Thoracic aorta (tissue), 2 donors: ENCODE measurements at regions not wholly inside any gene's neighbourhood (a gene's known extent, or its start where the extent isn't known, plus 50 kb on each side); places are given as distances from the start of the nearest gene placed in this dataset.

Source experiments
- ATAC-seq: fragments of 150-250 bp; one replicate; pipeline ENCODE4 v1.8.0; 2017; ENCODE audit warnings: low read depth; ENCODE audit not compliant: insufficient number of reproducible peaks, low FRiP score
- DNase-seq: peaks from one replicate; pipeline ENCODE4 v3.0.0-alpha.2; 2020; ENCODE audit warnings: low spot score
- H3K27ac ChIP-seq, 2 donors: fragments of 200-600 bp; sonication (generic); 1 replicate in 1 of 2; 2 replicates in 1 of 2; pipeline ENCODE4 v1.5.1; 2016; ENCODE audit warnings: mild to moderate bottlenecking in 2 of 2, moderate library complexity in 2 of 2
- H3K27me3 ChIP-seq: fragments of 200-600 bp; sonication (generic); replicated peaks from 2 replicates; pipeline ENCODE4 v1.6.0; 2016; ENCODE audit warnings: mild to moderate bottlenecking; ENCODE audit not compliant: insufficient read depth
- H3K36me3 ChIP-seq: fragments of 200-600 bp; sonication (generic); one replicate; pipeline ENCODE4 v1.5.1; 2016
- H3K4me1 ChIP-seq, 2 donors: fragments of 200-600 bp; sonication (generic); 1 replicate in 1 of 2; 2 replicates in 1 of 2; pipeline versions ENCODE4 v1.5.1 to v1.6.0; 2016; ENCODE audit warnings: low read depth in 2 of 2, mild to moderate bottlenecking in 1 of 2; ENCODE audit not compliant: control insufficient read depth in 1 of 2
- H3K4me3 ChIP-seq: fragments of 200-600 bp; sonication (generic); 2 replicates; pipeline ENCODE4 v1.5.1; 2016; ENCODE audit warnings: mild to moderate bottlenecking
- H3K9me3 ChIP-seq: fragments of 200-600 bp; sonication (generic); 2 replicates; pipeline ENCODE4 v1.5.1; 2016
- TF ChIP-seq, protein P1 (sequence below): fragments of 200-600 bp; sonication (generic); IDR thresholded peaks from one replicate; pipeline ENCODE4 v1.5.1; 2019; ENCODE audit warnings: antibody characterized with exemption

GRCh38 chr7:25552998-25553397 is 324.7 kb upstream of the NPVF start:
- H3K4me1 ChIP-seq, result no peaks in the 10 kb centered on the region
- TF ChIP-seq, protein P1, sequence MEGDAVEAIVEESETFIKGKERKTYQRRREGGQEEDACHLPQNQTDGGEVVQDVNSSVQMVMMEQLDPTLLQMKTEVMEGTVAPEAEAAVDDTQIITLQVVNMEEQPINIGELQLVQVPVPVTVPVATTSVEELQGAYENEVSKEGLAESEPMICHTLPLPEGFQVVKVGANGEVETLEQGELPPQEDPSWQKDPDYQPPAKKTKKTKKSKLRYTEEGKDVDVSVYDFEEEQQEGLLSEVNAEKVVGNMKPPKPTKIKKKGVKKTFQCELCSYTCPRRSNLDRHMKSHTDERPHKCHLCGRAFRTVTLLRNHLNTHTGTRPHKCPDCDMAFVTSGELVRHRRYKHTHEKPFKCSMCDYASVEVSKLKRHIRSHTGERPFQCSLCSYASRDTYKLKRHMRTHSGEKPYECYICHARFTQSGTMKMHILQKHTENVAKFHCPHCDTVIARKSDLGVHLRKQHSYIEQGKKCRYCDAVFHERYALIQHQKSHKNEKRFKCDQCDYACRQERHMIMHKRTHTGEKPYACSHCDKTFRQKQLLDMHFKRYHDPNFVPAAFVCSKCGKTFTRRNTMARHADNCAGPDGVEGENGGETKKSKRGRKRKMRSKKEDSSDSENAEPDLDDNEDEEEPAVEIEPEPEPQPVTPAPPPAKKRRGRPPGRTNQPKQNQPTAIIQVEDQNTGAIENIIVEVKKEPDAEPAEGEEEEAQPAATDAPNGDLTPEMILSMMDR, result no peak
- no peak overlapping the region for H3K4me3 ChIP-seq
- no peak overlapping the region for H3K27ac ChIP-seq
- H3K9me3 ChIP-seq, result no peaks in the 10 kb centered on the region
- DNase-seq (no peak), ATAC-seq (no peak)
- H3K27me3 ChIP-seq, result no peaks in the 10 kb centered on the region
- no peaks in the 10 kb centered on the region for H3K36me3 ChIP-seq

DNA sequence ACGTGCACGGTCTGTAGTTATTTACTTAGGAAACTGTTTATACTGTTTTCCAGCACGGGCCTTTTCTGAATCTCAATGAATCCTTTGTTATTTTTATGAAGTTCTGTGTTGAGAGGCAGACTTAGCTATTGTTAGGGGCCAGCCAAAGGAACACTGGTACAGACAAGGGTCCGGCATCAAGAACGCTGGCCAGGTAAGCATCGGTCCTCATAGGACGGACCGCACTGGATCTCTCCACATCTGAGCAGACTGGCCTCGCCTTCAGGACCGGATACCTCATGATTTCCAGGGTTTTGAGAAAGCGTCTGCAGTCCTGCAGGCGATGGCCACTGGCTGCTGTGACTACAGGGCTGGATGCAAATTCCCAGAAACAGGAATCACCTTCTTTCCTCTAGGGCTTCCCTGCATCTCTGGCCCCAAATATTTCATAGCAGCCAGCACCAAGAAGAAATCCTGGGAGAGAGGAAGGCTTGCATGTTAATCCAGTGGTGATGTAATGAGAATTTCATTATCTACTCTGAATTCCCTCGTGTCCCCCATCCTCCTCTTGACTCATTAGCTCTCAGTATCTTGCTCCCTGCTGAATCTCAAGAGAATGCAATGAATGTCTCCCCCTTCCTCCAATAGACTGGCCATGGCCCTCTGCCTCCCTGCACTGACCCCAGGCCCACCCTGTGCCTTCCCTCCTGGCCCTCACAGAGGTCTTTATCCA is 325.4 kb upstream of the NPVF start:
- TF ChIP-seq, protein P1, result no peak
- Histone ChIP-seq H3K36me3 (no peaks in the 10 kb centered on the region), H3K9me3 (no peaks in the 10 kb centered on the region), H3K27me3 (no peaks in the 10 kb centered on the region), H3K4me3 (no peak overlapping the region), H3K27ac (no peak overlapping the region), H3K4me1 (no peaks in the 10 kb centered on the region)
- DNase-seq, result no peak
- no peak for ATAC-seq

- Histone ChIP-seq H3K9me3 (no peaks in the 10 kb centered on the region), H3K4me3 (no peak overlapping the region), H3K4me1 (peaks cover 0 to 12% of the 10 kb centered on the region in 2 donors), H3K27me3 (no peaks in the 10 kb centered on the region), H3K36me3 (no peaks in the 10 kb centered on the region), H3K27ac (no peak overlapping the region)
- TF ChIP-seq, protein P1, result no peak
- no peak for DNase-seq
- ATAC-seq, result no peak
Observed at GRCh38 chr7:25557379-25557917, 329.2 kb upstream of the NPVF start.

DNA sequence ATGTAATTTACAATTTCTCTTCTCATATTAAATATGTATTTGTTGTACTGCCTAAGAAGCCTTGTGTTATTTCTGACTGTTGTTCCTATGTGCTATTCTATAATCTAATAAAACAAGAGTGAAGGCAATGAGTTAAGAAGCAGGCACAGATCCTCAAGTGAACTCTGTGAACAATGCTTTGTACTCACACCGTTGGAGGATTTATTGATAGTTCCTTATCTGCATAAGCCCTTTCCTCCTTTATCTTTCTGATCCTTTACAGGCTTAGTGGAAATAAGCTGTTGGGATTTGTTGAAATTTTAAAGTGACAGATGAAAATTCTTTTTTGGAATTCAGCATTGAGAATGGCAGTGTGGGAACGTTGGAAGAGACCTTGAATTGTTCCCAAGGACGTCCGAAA is 329.6 kb upstream of the NPVF start:
- H3K27ac ChIP-seq, result no peak overlapping the region
- H3K4me1 ChIP-seq, result peaks cover 0 to 12% of the 10 kb centered on the region in 2 donors
- H3K9me3 ChIP-seq, result no peaks in the 10 kb centered on the region
- no peak overlapping the region for H3K4me3 ChIP-seq
- TF ChIP-seq, protein P1, result no peak
- no peak for DNase-seq
- no peak for ATAC-seq
- H3K27me3 ChIP-seq, result no peaks in the 10 kb centered on the region
- H3K36me3 ChIP-seq, result no peaks in the 10 kb centered on the region

- no peaks in the 10 kb centered on the region for H3K36me3 ChIP-seq
- DNase-seq (no peak), ATAC-seq (no peak)
- TF ChIP-seq, protein P1, result no peak
- H3K27me3 ChIP-seq, result no peaks in the 10 kb centered on the region
- peaks cover 0 to 12% of the 10 kb centered on the region in 2 donors for H3K4me1 ChIP-seq
- H3K4me3 ChIP-seq, result no peak overlapping the region
- H3K27ac ChIP-seq, result no peak overlapping the region
- H3K9me3 ChIP-seq, result no peaks in the 10 kb centered on the region
Observed at GRCh38 chr7:25558605-25559004, 330.3 kb upstream of the NPVF start.
